Stomach (tissue), 8 donors: ENCODE measurements at regions not wholly inside any gene's neighbourhood (a gene's known extent, or its start where the extent isn't known, plus 50 kb on each side); places are given as distances from the start of the nearest gene placed in this dataset.
A peak's percentile ranks its signal among the peaks of the same experiment; 100 is the strongest.
"Not testable (repeated sequence)": the region's sequence is repeated elsewhere in the genome, so short reads cannot be mapped to it uniquely, and the experiment has no call there.

Source experiments
- DNase-seq, 2 donors: peaks; one replicate each; pipeline versions ENCODE4 v3.0.0 to v3.0.0-alpha.2; 2013 to 2019
- H3K27ac ChIP-seq, 5 donors: fragments of 200-600 bp in 4 of 5; sonication (generic) in 4 of 5; one replicate each; pipeline ENCODE4 v1.5.1; 2013 to 2019; ENCODE audit warnings: mild to moderate bottlenecking in 1 of 5, moderate library complexity in 1 of 5
- H3K27me3 ChIP-seq, 3 donors: fragments of 200-600 bp; sonication (generic); one replicate each; pipeline ENCODE4 v1.5.1; 2017 to 2019; ENCODE audit warnings: mixed run types in 1 of 3
- H3K36me3 ChIP-seq, 4 donors: fragments of 200-600 bp; sonication (generic); 1 replicate in 3 of 4; 2 replicates in 1 of 4; pipeline ENCODE4 v1.5.1; 2016 to 2019
- H3K4me1 ChIP-seq, 4 donors: fragments of 200-600 bp; sonication (generic); one replicate each; pipeline ENCODE4 v1.5.1; 2016 to 2019
- H3K4me3 ChIP-seq, 4 donors: fragments of 200-600 bp; sonication (generic) in 3 of 4; one replicate each; pipeline ENCODE4 v1.5.1; 2016 to 2019; ENCODE audit warnings: mild to moderate bottlenecking in 1 of 4
- H3K9me3 ChIP-seq, 4 donors: fragments of 200-600 bp; sonication (generic); one replicate each; pipeline ENCODE4 v1.5.1; 2016 to 2019
- EP300 ChIP-seq: sonication (generic); formaldehyde crosslinking; IDR thresholded peaks from one replicate; pipeline ENCODE4 v1.6.1; 2017; ENCODE audit warnings: antibody characterized with exemption
- POLR2A ChIP-seq, 4 donors: fragments of 450-650 bp; IDR thresholded peaks; one replicate each; pipeline ENCODE4 v1.6.1; 2016; ENCODE audit warnings: antibody characterized with exemption in 4 of 4, control low read depth in 2 of 4, mild to moderate bottlenecking in 1 of 4, moderate library complexity in 1 of 4
- POLR2AphosphoS5 ChIP-seq, 3 donors: sonication (generic); formaldehyde crosslinking; IDR thresholded peaks; one replicate each; pipeline ENCODE4 v1.6.1; 2016; ENCODE audit warnings: antibody characterized with exemption in 3 of 3
- WGBS, 5 donors: extraction: QIAGEN DNeasy Blood & Tissue Kit in 3 of 5; methylation state at CpG; one replicate each; pipeline versions ENCODE4 v1.1.5 to v1.1.7; 2013 to 2018; 5-methylcytosine and 5-hydroxymethylcytosine counted together
- intact Hi-C: fragments of 100-400 bp; cut with DNase I; formaldehyde crosslinking; loops from one replicate; pipeline ENCODE4 v1.15.1; 2023; ENCODE audit warnings: low total_unique reads
- TF ChIP-seq, protein P1 (sequence below), 7 experiments: fragments of 450-650 bp in 4 of 7; fragments of 200-600 bp in 3 of 7; sonication (generic) in 3 of 7; IDR thresholded peaks; one replicate each; pipeline ENCODE4 v1.5.1; 2016 to 2019; ENCODE audit warnings: antibody characterized with exemption in 7 of 7, control low read depth in 2 of 7, mild to moderate bottlenecking in 1 of 7
- donor health status: healthy with polysubstance abuse.
- donor health status: Bipolar disorder and iron deficiency.
- donor health status: healthy.

DNA sequence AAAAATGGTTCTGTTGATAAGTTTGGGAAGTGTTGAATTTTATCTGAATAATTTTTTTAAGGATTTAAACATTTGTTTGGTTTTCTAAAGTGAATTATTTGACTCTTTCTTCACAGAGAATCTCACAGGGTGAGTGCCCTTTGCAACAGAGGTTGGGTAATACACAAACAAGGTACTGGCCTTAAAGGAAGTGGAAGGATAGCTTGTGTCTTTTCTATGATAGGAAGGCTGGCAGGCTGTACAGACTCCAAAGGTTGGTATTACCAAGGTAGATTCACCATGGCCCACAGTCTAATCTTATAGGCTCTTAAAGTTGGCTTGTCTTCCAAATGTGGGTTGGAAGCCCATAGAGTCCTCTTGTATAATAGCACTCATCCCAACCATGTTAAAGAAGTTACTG is 311.5 kb downstream of the SV2B start:
- H3K4me1 ChIP-seq: peaks cover 0 to 23% (median 10%) of the 10 kb centered on the region in 4 donors
- intact Hi-C loops: no loop called here
- H3K9me3 ChIP-seq: no peaks in the 10 kb centered on the region
- H3K27ac ChIP-seq: no peak overlapping the region
- no peaks in the 10 kb centered on the region for H3K36me3 ChIP-seq
- H3K4me3 ChIP-seq: no peak overlapping the region
- H3K27me3 ChIP-seq: no peaks in the 10 kb centered on the region
- TF ChIP-seq POLR2AphosphoS5 (IDR thresholded peaks at IDR 0.05): no peak
- TF ChIP-seq EP300: no peak
- TF ChIP-seq, protein P1, sequence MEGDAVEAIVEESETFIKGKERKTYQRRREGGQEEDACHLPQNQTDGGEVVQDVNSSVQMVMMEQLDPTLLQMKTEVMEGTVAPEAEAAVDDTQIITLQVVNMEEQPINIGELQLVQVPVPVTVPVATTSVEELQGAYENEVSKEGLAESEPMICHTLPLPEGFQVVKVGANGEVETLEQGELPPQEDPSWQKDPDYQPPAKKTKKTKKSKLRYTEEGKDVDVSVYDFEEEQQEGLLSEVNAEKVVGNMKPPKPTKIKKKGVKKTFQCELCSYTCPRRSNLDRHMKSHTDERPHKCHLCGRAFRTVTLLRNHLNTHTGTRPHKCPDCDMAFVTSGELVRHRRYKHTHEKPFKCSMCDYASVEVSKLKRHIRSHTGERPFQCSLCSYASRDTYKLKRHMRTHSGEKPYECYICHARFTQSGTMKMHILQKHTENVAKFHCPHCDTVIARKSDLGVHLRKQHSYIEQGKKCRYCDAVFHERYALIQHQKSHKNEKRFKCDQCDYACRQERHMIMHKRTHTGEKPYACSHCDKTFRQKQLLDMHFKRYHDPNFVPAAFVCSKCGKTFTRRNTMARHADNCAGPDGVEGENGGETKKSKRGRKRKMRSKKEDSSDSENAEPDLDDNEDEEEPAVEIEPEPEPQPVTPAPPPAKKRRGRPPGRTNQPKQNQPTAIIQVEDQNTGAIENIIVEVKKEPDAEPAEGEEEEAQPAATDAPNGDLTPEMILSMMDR (IDR thresholded peaks at IDR 0.05): no peak
- no peak for TF ChIP-seq POLR2A (IDR thresholded peaks at IDR 0.05)
- no peak for DNase-seq

DNA sequence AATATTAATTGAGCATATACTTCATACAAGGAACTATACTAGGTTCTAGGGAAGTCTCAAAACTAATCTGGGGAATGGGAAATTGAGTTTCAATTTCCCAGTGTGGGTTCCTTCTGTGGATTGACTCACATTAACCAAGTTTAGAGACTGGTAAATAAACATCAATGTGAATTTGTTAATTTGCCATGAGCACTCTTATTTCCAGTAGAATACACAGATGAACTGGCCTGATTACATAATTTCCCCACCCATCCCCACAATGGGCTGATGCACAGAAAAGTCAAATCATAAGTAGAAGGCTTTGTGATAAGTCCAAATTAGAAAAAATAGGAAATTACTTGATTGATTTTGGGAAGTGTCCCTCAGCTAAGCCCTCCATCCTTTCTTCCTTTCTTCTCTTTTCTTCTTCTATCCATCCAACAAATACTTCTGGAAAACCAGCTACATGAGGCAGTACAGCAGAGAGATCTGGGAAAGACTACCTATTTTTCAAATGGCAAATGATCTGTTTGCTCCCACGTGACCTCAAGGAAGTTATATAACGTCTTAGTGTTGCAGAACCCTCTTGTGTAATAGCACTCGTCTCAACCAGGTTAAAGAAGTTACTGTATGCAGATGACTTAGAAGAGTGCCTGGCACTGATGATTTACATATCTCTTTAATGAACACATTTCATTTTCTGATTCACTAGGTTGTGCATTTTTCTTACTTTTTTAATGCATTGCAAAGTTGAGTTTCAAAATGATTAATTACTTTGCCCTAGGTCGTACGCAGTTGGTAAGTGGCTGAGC is 312.3 kb downstream of the SV2B start:
- Histone ChIP-seq H3K36me3 (no peaks in the 10 kb centered on the region), H3K9me3 (no peaks in the 10 kb centered on the region), H3K4me1 (peaks cover 0 to 20% (median 9%) of the 10 kb centered on the region in 4 donors), H3K27ac (no peak overlapping the region), H3K27me3 (no peaks in the 10 kb centered on the region), H3K4me3 (no peak overlapping the region)
- 42 to 62% (median 50%) methylated on average over 5 of the region's 5 CpGs for WGBS, 5 donors
- TF ChIP-seq POLR2AphosphoS5 (IDR thresholded peaks at IDR 0.05) (no peak), EP300 (no peak), POLR2A (IDR thresholded peaks at IDR 0.05) (no peak)
- TF ChIP-seq, protein P1 (IDR thresholded peaks at IDR 0.05): no peak
- DNase-seq: no peak
- intact Hi-C loops: no loop called here

DNA sequence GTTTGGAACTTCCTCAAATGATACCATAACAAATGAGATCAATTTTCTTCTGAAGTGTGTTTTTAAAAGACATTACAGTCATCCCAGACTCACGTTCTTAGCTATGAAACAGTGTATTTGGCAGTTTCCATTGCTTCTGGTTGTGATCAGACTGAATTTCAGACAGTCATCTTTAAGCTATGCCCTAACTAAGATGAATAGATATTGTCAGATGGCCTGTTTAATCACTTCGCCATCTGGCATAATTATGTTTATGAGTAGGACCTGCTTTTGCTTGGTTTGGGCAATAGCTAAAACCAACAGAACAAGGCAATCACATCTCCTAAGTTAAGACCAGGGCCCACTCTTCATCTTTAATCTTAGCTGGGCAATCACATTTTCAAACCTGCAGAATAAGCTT is 313.1 kb downstream of the SV2B start:
- TF ChIP-seq, protein P1 (IDR thresholded peaks at IDR 0.05): no peak
- no peak for TF ChIP-seq POLR2A (IDR thresholded peaks at IDR 0.05)

DNA sequence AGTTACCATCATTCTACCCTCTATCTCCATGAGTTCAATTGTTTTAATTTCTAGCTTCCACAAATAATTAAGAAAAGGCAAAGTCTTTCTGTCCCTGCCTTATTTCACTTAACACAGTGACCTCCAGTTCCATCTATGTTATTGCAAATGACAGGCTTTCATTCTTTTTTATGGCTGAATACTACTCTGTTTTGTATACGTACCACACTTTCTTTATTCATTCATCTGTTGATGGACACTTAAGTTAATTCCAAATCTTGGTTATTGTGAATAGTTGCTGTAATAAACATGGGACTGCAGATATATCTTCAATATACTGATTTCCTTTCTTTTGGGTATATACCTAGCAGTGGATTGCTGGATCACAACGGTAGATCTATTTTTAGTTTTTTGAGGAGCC is 314.1 kb downstream of the SV2B start:
- intact Hi-C loops: no loop called here
- no peaks in the 10 kb centered on the region for H3K27me3 ChIP-seq
- no peak for DNase-seq
- TF ChIP-seq EP300 (no peak), POLR2AphosphoS5 (IDR thresholded peaks at IDR 0.05) (no peak), POLR2A (IDR thresholded peaks at IDR 0.05) (no peak)
- TF ChIP-seq, protein P1 (IDR thresholded peaks at IDR 0.05): no peak
- H3K27ac ChIP-seq: no peak overlapping the region
- H3K9me3 ChIP-seq: no peaks in the 10 kb centered on the region
- H3K4me3 ChIP-seq: no peak overlapping the region
- H3K4me1 ChIP-seq: peaks cover 0 to 2% (median under 1%) of the 10 kb centered on the region in 4 donors
- WGBS, 5 donors: 86 to 95% (median 93%) methylated on average over 2 of the region's 2 CpGs
- H3K36me3 ChIP-seq: no peaks in the 10 kb centered on the region

More for the DNA sequence above, 313.1 kb downstream of the SV2B start:
- 56 to 86% (median 83%) methylated on average over 2 of the region's 2 CpGs for WGBS, 5 donors
- Histone ChIP-seq H3K27ac (no peak overlapping the region), H3K4me3 (no peak overlapping the region), H3K36me3 (no peaks in the 10 kb centered on the region), H3K4me1 (peaks cover 0 to 12% (median 5%) of the 10 kb centered on the region in 4 donors), H3K9me3 (no peaks in the 10 kb centered on the region), H3K27me3 (no peaks in the 10 kb centered on the region)
- intact Hi-C loops: no loop called here
- DNase-seq: peak in 1 of 2 donors; percentile 18

DNA sequence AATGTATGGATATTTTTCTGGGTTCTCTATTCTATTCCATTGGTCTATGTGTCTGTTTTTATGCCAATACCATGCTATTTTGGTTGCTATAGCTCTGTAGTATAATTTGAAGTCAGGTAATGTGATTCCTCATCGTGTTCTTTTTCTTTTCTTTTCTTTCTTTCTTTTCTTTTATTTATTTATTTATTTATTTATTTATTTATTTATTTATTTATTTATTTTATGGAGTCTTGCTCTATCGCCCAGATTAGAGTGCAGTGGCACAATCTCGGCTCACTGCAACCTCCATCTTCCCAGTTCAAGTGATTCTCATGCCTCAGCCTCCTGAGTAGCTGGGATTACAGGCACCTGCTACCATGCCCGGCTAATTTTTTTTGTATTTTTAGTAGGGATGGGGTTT is 315.2 kb downstream of the SV2B start:
- DNase-seq, H3K9me3 ChIP-seq, H3K27ac ChIP-seq, intact Hi-C loops, H3K36me3 ChIP-seq, H3K4me1 ChIP-seq, H3K4me3 ChIP-seq, H3K27me3 ChIP-seq: not testable (repeated sequence)
- 83 to 94% (median 88%) methylated on average over 4 of the region's 4 CpGs for WGBS, 5 donors
